HG03432 (cell line): ENCODE measurements at regions not wholly inside any gene's neighbourhood (a gene's known extent, or its start where the extent isn't known, plus 50 kb on each side); places are given as distances from the start of the nearest gene placed in this dataset.
"Not testable (repeated sequence)": the region's sequence is repeated elsewhere in the genome, so short reads cannot be mapped to it uniquely, and the experiment has no call there.

Experiments
- ATAC-seq: cut with Tn5 transposase; IDR thresholded peaks from one replicate; pipeline ENCODE4 v1.9.1; 2021; ENCODE audit warnings: mild to moderate bottlenecking, moderate library complexity; ENCODE audit not compliant: unreplicated experiment

GRCh38 chr3:18693588-18694329 is 268.6 kb upstream of the SATB1 start:
- not testable (repeated sequence) for ATAC-seq

GRCh38 chr3:18687286-18687685 is 262.1 kb upstream of the SATB1 start:
- no peak for ATAC-seq

DNA sequence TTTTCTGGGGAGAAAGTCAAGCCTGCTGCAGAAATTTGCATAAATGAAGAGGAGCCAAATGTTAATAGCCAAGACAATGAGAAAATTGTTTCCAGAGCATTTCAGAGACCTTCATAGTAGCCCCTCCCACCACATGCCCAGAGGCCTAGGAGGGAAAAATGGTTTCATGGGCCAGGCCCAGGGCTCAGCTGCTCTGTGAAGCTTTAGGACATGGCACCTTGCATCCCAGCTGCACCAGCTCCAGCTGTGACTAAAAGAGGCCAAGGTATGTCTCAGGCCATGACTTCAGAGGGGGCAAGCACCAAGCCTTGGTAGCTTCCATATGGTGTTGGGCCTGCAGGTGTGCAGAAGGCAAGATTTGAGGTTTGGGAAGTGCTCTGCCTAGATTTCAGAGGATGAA is 258.8 kb upstream of the SATB1 start:
- no peak for ATAC-seq

GRCh38 chr3:18681818-18682345 is 256.7 kb upstream of the SATB1 start:
- no peak for ATAC-seq

DNA sequence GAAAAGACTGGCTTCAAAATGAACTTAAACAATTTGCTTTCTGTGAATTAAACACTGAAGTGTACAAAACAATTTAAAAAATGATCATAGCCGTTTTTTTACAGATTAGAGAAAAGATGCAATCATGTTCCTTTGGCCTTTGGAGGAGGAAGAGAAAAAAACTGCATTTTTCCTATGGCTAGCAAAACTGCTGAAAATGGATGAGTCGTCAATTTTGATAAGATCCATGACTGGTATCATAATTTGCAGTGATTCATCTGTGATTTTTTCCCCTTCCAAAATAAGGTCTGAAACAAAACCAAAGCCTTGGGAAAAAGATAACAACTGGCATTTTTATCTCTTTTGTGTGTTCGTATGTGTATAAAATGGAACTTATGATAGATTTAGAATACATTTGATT is 255.6 kb upstream of the SATB1 start:
- no peak for ATAC-seq

DNA sequence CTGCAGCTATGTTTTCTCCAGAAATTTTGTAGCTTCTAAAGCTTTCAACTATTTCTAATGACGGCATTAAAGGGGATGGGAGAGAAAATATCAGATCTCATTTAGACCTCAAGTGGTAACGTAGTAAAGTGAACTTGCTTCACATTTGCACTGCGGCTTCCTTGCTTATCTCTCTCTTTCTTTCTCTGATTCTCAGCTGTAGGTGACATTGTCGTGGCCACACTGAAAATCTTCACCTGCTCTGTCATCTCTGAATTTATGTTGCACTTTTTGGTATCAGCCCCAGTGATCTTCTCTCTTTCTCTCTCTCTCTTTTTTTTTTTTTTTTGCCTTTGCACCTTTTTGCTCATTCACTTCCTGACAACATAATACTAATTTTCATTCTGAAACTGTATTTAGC is 254.1 kb upstream of the SATB1 start:
- ATAC-seq = no peak

DNA sequence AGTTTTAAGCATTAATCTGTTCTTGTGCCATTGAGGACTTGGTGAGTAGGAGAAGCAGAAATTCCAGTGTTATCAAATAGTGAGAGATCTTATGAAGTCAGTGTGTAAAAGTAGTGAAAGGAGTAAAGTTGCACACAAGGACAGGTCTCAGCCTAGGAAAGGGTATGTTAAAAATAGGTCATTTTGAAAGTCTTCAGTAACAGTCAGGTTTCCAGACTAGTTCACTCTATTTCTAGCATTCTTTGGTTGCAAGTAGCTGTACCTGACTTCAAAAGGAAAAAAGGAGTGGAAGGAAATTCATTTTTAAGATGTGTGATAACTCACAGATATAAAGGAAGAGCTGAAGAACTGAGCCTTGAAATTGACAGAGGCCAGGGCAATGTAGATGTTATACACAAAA is 250.1 kb upstream of the SATB1 start:
- no peak for ATAC-seq

- ATAC-seq = peak; percentile 64
These were observed 247.4 kb upstream of the SATB1 start for GRCh38 chr3:18672561-18672960.

DNA sequence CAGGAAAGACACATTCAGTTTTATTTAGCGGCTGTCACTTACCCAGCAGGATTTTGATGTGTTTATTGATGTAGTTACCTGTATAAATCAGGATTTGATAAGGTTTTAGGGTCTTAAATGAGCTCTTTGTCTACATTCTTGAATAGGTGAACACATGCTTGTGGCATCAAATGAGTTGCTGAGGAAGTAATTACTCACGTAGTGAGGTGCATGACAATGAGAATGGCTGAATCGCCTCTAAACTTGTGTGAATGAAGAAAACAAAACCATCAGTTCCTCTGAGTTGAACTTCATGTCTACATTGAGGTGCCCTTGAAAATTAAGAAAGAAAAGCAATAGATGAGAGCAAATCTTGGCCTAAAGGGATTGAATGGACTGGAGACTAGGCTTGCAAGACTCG is 245.6 kb upstream of the SATB1 start:
- no peak for ATAC-seq

DNA sequence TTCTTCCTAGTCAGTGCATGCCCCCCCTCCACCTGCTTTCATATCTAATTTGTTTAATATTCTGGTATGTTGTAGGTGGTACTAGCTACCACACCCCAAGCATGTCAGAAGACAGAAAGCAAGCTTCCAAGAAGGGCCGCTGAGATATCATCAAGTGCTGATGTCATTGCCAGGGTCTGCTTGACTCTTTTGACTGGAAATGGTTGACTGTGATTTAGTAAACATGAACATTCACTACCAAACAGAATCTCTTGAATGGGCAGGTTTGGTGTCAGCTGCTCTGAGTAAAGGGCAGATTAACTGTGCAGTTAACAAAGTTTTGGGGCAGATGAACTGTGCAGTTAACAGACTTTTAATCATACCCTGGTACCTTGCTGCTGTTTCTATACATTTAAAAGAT is 244.2 kb upstream of the SATB1 start:
- no peak for ATAC-seq

GRCh38 chr3:18667552-18667951 is 242.4 kb upstream of the SATB1 start:
- ATAC-seq = no peak

- no peak for ATAC-seq
These were observed 241.5 kb upstream of the SATB1 start for GRCh38 chr3:18666655-18667054.

- no peak for ATAC-seq
These were observed 234.9 kb upstream of the SATB1 start for GRCh38 chr3:18660059-18660458.

GRCh38 chr3:18657858-18658820 is 233.0 kb upstream of the SATB1 start:
- no peak for ATAC-seq

DNA sequence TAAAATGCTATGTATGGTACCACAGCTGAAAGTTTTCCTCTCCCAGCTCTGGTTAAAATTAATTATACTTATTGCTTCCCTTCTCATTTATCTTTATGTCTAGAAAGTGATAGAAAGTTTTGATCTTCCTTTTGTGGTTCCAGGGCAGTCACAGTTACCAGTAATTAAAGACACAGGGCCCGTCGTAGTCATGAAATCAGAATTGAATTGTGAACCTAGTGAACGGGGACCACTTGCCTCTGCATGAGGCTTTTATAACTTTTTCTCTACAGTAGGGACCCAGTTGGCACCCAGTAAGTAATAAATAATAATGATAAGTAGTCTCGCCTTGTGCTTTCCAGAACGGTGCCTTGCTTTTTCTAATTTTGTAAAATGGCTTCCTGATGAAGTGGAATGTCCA is 231.7 kb upstream of the SATB1 start:
- no peak for ATAC-seq

DNA sequence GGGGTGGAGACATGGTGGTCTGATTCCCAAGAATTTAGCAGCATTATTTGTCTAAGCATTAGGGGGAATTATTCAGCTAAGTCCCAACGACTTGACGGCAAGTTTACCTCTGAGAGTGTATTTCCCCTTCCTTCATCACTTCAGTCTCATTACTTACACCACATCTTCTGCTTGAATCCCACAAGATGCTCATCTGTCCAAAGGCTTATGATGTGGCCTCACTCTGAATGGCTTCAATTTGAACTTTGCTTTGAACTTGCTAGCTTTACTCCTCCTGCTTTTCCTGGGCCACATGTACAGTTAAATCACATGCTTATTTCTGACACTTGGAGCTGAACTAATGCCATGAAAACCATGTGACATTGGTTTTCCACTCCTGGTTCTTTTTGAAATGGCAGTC is 231.3 kb upstream of the SATB1 start:
- no peak for ATAC-seq

DNA sequence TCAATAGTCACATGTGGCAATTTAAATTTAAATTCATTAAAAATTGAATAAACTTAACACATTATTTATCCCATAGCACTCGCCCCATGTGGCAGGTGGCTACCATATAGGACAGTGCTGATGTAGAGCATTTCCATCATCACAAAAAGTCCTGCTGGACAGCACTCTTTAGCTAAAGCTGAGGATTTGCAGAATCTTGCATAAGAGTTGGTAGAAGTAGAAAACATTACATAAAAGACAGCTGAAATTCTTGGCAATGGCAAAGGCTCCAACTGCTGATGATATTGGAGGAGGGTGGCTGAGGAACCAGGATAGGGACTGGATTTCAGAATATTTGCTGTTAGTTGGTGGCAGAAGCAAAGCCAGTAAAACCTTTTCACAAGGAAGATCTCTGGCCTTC is 230.7 kb upstream of the SATB1 start:
- no peak for ATAC-seq

GRCh38 chr3:18652781-18653180 is 227.6 kb upstream of the SATB1 start:
- no peak for ATAC-seq

DNA sequence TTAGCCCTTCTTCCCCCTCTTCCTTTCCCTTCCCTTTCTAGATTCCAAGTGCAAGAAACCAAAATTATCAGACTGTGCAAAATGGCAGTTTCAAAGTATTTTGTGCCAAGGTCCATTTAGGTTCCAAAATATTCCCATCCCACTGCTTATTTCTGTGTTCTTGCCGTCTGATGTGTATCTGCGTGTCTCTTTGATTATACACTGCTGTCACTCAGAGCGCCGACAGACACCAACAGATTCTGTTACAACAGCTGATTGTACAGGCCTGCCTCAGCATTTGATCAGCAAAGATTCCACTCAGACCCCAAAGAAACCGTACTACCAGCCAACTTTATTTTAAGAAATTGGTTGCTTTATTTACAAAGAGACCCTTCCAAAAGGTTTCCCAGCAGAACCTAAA is 225.6 kb upstream of the SATB1 start:
- ATAC-seq = no peak

DNA sequence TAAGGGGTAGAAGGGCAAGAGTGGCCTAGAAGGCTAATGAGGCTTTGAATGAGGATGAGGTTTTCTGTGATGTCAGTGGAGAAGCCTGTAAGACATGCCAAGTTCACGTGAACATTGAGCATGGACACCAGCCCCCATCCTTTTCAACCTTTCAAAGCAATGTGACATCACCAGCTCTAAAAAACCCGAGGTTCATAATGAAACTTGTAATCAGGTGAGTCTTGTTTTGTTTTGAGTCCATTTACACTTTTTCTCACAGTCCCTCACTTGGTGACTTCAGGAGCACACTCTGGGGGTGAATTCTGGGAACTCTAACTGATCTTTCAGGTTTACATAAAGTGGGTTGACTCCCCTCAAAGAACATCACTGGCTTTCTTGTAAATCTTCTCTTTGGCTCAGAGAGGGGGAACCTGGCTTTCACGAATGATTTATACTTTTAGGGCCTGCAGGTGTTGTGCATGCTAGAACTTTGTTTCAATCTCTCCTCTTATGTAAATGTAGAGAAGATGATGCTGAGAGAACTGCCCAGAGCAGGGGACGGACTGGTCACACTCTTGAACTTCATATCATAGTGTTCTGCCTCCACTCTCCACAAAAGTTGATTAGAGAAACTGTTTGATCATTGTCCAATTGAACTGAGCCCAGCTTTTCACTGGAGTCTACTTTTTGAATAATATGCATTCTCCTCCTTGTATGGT is 224.7 kb upstream of the SATB1 start:
- ATAC-seq = peak; percentile 93

GRCh38 chr3:18648868-18649462 is 223.8 kb upstream of the SATB1 start:
- ATAC-seq = no peak
